Loucy (cell line): ENCODE measurements at regions not wholly inside any gene's neighbourhood (a gene's known extent, or its start where the extent isn't known, plus 50 kb on each side); places are given as distances from the start of the nearest gene placed in this dataset.
"Not testable (repeated sequence)": the region's sequence is repeated elsewhere in the genome, so short reads cannot be mapped to it uniquely, and the experiment has no call there.

Experiments
- CTCF ChIP-seq: fragments of 200-600 bp; sonication (generic); conservative IDR thresholded peaks from 2 replicates; pipeline ENCODE4 v1.5.1; 2014; ENCODE audit warnings: mild to moderate bottlenecking, antibody characterized with exemption, low read length
- EZH2phosphoT487 ChIP-seq: fragments of 200-600 bp; IDR thresholded peaks from 2 replicates; pipeline ENCODE4 v1.6.1; 2018; ENCODE audit warnings: antibody characterized with exemption, mild to moderate bottlenecking, moderate library complexity, borderline replicate concordance

- not testable (repeated sequence) for TF ChIP-seq CTCF, EZH2phosphoT487
These were observed 211.8 kb downstream of the BTBD3 start for GRCh38 chr20:12129532-12129931.
